T-helper 2 cell treated with Interferon-gamma antibody and Interleukin-4, amounts not matched to agents 5 μg/mL and 100 μg/mL, for 36 hours (primary cell): ENCODE measurements at regions not wholly inside any gene's neighbourhood (a gene's known extent, or its start where the extent isn't known, plus 50 kb on each side); places are given as distances from the start of the nearest gene placed in this dataset.
"Not testable (repeated sequence)": the region's sequence is repeated elsewhere in the genome, so short reads cannot be mapped to it uniquely, and the experiment has no call there.

Experiments used
- DNase-seq: peaks from one replicate; pipeline ENCODE4 v3.0.0; 2021; ENCODE audit warnings: low spot score
- H3K27ac Mint-ChIP-seq: one replicate; pipeline ENCODE4 v1.8.0; 2021; ENCODE audit warnings: mild to moderate bottlenecking, mixed read lengths
- H3K27me3 Mint-ChIP-seq: one replicate; pipeline ENCODE4 v1.8.0; 2021; ENCODE audit warnings: low read depth, mixed read lengths
- H3K36me3 Mint-ChIP-seq: one replicate; pipeline ENCODE4 v1.8.0; 2021; ENCODE audit warnings: low read depth, mixed read lengths
- H3K4me1 Mint-ChIP-seq: one replicate; pipeline ENCODE4 v1.8.0; 2021; ENCODE audit warnings: low read depth, mixed read lengths
- H3K4me3 Mint-ChIP-seq: one replicate; pipeline ENCODE4 v1.8.0; 2022; ENCODE audit warnings: mild to moderate bottlenecking, moderate library complexity, mixed read lengths
- H3K9me3 Mint-ChIP-seq: one replicate; pipeline ENCODE4 v1.8.0; 2021; ENCODE audit warnings: mixed read lengths

- Mint-ChIP-seq H3K4me1 (no peaks in the 10 kb centered on the region), H3K9me3 (no peaks in the 10 kb centered on the region), H3K27ac (no peak overlapping the region), H3K36me3 (no peaks in the 10 kb centered on the region), H3K27me3 (no peaks in the 10 kb centered on the region), H3K4me3 (no peak overlapping the region)
- no peak for DNase-seq
These were observed 56.3 kb downstream of the SOX14 start for GRCh38 chr3:137820366-137820765.

GRCh38 chr3:137835096-137835495 lies 71.0 kb downstream of the SOX14 start:
- Mint-ChIP-seq H3K27me3 (no peaks in the 10 kb centered on the region), H3K27ac (no peak overlapping the region), H3K4me1 (no peaks in the 10 kb centered on the region), H3K9me3 (peaks cover 4% of the 10 kb centered on the region), H3K36me3 (no peaks in the 10 kb centered on the region), H3K4me3 (no peak overlapping the region)
- no peak for DNase-seq

GRCh38 chr3:137845194-137845593 lies 81.1 kb downstream of the SOX14 start:
- Mint-ChIP-seq H3K4me3 (no peak overlapping the region), H3K4me1 (no peaks in the 10 kb centered on the region), H3K27me3 (no peaks in the 10 kb centered on the region), H3K27ac (no peak overlapping the region), H3K36me3 (no peaks in the 10 kb centered on the region), H3K9me3 (no peaks in the 10 kb centered on the region)
- no peak for DNase-seq

GRCh38 chr3:137845666-137846065 lies 81.6 kb downstream of the SOX14 start:
- Mint-ChIP-seq H3K4me1 (no peaks in the 10 kb centered on the region), H3K9me3 (no peaks in the 10 kb centered on the region), H3K27ac (no peak overlapping the region), H3K4me3 (no peak overlapping the region), H3K27me3 (no peaks in the 10 kb centered on the region), H3K36me3 (no peaks in the 10 kb centered on the region)
- no peak for DNase-seq

- Mint-ChIP-seq H3K9me3 (no peaks in the 10 kb centered on the region), H3K4me3 (no peak overlapping the region), H3K36me3 (no peaks in the 10 kb centered on the region), H3K27ac (no peak overlapping the region), H3K27me3 (no peaks in the 10 kb centered on the region), H3K4me1 (no peaks in the 10 kb centered on the region)
- no peak for DNase-seq
These were observed 88.3 kb downstream of the SOX14 start for GRCh38 chr3:137852391-137852830.

GRCh38 chr3:137854533-137855261 lies 90.6 kb downstream of the SOX14 start:
- DNase-seq, result no peak
- Mint-ChIP-seq H3K4me3 (no peak overlapping the region), H3K4me1 (no peaks in the 10 kb centered on the region), H3K27ac (no peak overlapping the region), H3K36me3 (no peaks in the 10 kb centered on the region), H3K9me3 (no peaks in the 10 kb centered on the region), H3K27me3 (no peaks in the 10 kb centered on the region)

- peaks cover 14% of the 10 kb centered on the region for H3K9me3 Mint-ChIP-seq
- no peak for DNase-seq
- H3K4me1 Mint-ChIP-seq, result no peaks in the 10 kb centered on the region
- H3K4me3 Mint-ChIP-seq, result no peak overlapping the region
- no peak overlapping the region for H3K27ac Mint-ChIP-seq
- no peaks in the 10 kb centered on the region for H3K36me3 Mint-ChIP-seq
- H3K27me3 Mint-ChIP-seq, result no peaks in the 10 kb centered on the region
These were observed 101.9 kb downstream of the SOX14 start for GRCh38 chr3:137866001-137866400.

GRCh38 chr3:137866933-137867332 lies 102.8 kb downstream of the SOX14 start:
- no peaks in the 10 kb centered on the region for H3K36me3 Mint-ChIP-seq
- no peak for DNase-seq
- H3K9me3 Mint-ChIP-seq, result peaks cover 23% of the 10 kb centered on the region
- H3K27me3 Mint-ChIP-seq, result no peaks in the 10 kb centered on the region
- no peak overlapping the region for H3K27ac Mint-ChIP-seq
- H3K4me1 Mint-ChIP-seq, result no peaks in the 10 kb centered on the region
- H3K4me3 Mint-ChIP-seq, result no peak overlapping the region

GRCh38 chr3:137867611-137868010 lies 103.5 kb downstream of the SOX14 start:
- Mint-ChIP-seq H3K4me1 (no peaks in the 10 kb centered on the region), H3K27me3 (no peaks in the 10 kb centered on the region), H3K4me3 (no peak overlapping the region), H3K36me3 (no peaks in the 10 kb centered on the region), H3K27ac (no peak overlapping the region), H3K9me3 (peaks cover 26% of the 10 kb centered on the region)
- no peak for DNase-seq

- H3K4me3 Mint-ChIP-seq, result no peak overlapping the region
- H3K27ac Mint-ChIP-seq, result no peak overlapping the region
- no peak for DNase-seq
- H3K4me1 Mint-ChIP-seq, result no peaks in the 10 kb centered on the region
- no peaks in the 10 kb centered on the region for H3K27me3 Mint-ChIP-seq
- H3K36me3 Mint-ChIP-seq, result no peaks in the 10 kb centered on the region
- peaks cover 26% of the 10 kb centered on the region for H3K9me3 Mint-ChIP-seq
These were observed 104.9 kb downstream of the SOX14 start for GRCh38 chr3:137869022-137869421.

- H3K4me1 Mint-ChIP-seq, H3K36me3 Mint-ChIP-seq, H3K27ac Mint-ChIP-seq, H3K27me3 Mint-ChIP-seq, H3K4me3 Mint-ChIP-seq, DNase-seq: not testable (repeated sequence)
- peaks cover 29% of the 10 kb centered on the region for H3K9me3 Mint-ChIP-seq
These were observed 108.5 kb downstream of the SOX14 start for GRCh38 chr3:137872589-137872988.

- not testable (repeated sequence) for H3K27me3 Mint-ChIP-seq, DNase-seq, H3K4me3 Mint-ChIP-seq, H3K36me3 Mint-ChIP-seq, H3K4me1 Mint-ChIP-seq, H3K9me3 Mint-ChIP-seq, H3K27ac Mint-ChIP-seq
These were observed 113.1 kb upstream of the CLDN18 start for GRCh38 chr3:137896842-137897241.

- H3K4me3 Mint-ChIP-seq, result no peak overlapping the region
- H3K27me3 Mint-ChIP-seq, result no peaks in the 10 kb centered on the region
- no peak overlapping the region for H3K27ac Mint-ChIP-seq
- no peaks in the 10 kb centered on the region for H3K4me1 Mint-ChIP-seq
- DNase-seq, result no peak
- H3K9me3 Mint-ChIP-seq, result peaks cover 4% of the 10 kb centered on the region
- H3K36me3 Mint-ChIP-seq, result no peaks in the 10 kb centered on the region
These were observed 102.8 kb upstream of the CLDN18 start for GRCh38 chr3:137906985-137907649.

GRCh38 chr3:137924628-137925027 lies 85.3 kb upstream of the CLDN18 start:
- no peak overlapping the region for H3K27ac Mint-ChIP-seq
- H3K4me3 Mint-ChIP-seq, result no peak overlapping the region
- no peaks in the 10 kb centered on the region for H3K4me1 Mint-ChIP-seq
- no peaks in the 10 kb centered on the region for H3K36me3 Mint-ChIP-seq
- H3K27me3 Mint-ChIP-seq, result no peaks in the 10 kb centered on the region
- no peak for DNase-seq
- H3K9me3 Mint-ChIP-seq, result no peaks in the 10 kb centered on the region

- Mint-ChIP-seq H3K36me3 (no peaks in the 10 kb centered on the region), H3K4me3 (no peak overlapping the region), H3K27ac (no peak overlapping the region), H3K9me3 (no peaks in the 10 kb centered on the region), H3K27me3 (no peaks in the 10 kb centered on the region), H3K4me1 (no peaks in the 10 kb centered on the region)
- no peak for DNase-seq
These were observed 84.9 kb upstream of the CLDN18 start for GRCh38 chr3:137925080-137925479.
